PC-9 (cell line): ENCODE measurements at regions not wholly inside any gene's neighbourhood (a gene's known extent, or its start where the extent isn't known, plus 50 kb on each side); places are given as distances from the start of the nearest gene placed in this dataset.

ENCODE experiments used
- BruUV-seq: library from RNA; stranded (reverse); fragments of 400-500 nt; replicated peaks from 2 replicates; lab custom pipeline; 2021; lab: Mats Ljungman, UMichigan
- CTCF ChIA-PET: fragments of 300-600 bp; sonication (Branson Sonifier 250); formaldehyde crosslinking; loops from one replicate; lab custom pipeline; 2022; ENCODE audit warnings: antibody characterized with exemption; lab: Charles Lee
- POLR2A ChIA-PET: fragments of 300-600 bp; sonication (Branson Sonifier 250); formaldehyde crosslinking; loops from one replicate; lab custom pipeline; 2022; ENCODE audit warnings: antibody characterized with exemption; ENCODE audit not compliant: unreplicated experiment; lab: Charles Lee
- DNase-seq, 2 experiments: peaks; one replicate each; pipeline versions ENCODE4 v3.0.0 to v3.0.0-alpha.2; 2015 to 2022; ENCODE audit warnings: mixed read lengths in 1 of 2
- H2AFZ ChIP-seq: fragments of 200-600 bp; sonication (generic); 2 replicates; pipeline ENCODE4 v1.8.1; 2017; ENCODE audit warnings: antibody characterized with exemption
- H3F3A ChIP-seq: fragments of 200-600 bp; sonication (generic); 2 replicates; pipeline ENCODE4 v1.8.1; 2017; ENCODE audit warnings: antibody characterized with exemption, mild to moderate bottlenecking, low read depth; ENCODE audit not compliant: insufficient read depth
- H3K27ac ChIP-seq: fragments of 200-600 bp; sonication (generic); 2 replicates; pipeline ENCODE4 v1.6.1; 2016; ENCODE audit warnings: mixed run types
- H3K27me3 ChIP-seq: fragments of 200-600 bp; sonication (generic); 2 replicates; pipeline ENCODE4 v1.6.1; 2016; ENCODE audit warnings: low read depth, mixed run types; ENCODE audit not compliant: insufficient read depth
- H3K36me3 ChIP-seq: fragments of 200-600 bp; sonication (generic); 2 replicates; pipeline ENCODE4 v1.6.1; 2016; ENCODE audit warnings: low read depth, mixed run types
- H3K4me1 ChIP-seq: fragments of 200-600 bp; sonication (generic); replicated peaks from 2 replicates; pipeline ENCODE4 v1.6.1; 2016; ENCODE audit warnings: mixed run types; ENCODE audit not compliant: insufficient read depth
- H3K4me2 ChIP-seq: fragments of 200-600 bp; sonication (generic); 2 replicates; pipeline ENCODE4 v1.6.1; 2017; ENCODE audit warnings: mixed run types
- H3K4me3 ChIP-seq: fragments of 200-600 bp; sonication (generic); 2 replicates; pipeline ENCODE4 v1.6.1; 2016; ENCODE audit warnings: mixed run types
- H3K79me2 ChIP-seq: fragments of 200-600 bp; sonication (generic); 2 replicates; pipeline ENCODE4 v1.6.1; 2017; ENCODE audit warnings: low read depth, mixed run types
- H3K9me2 ChIP-seq: fragments of 200-600 bp; sonication (generic); 2 replicates; pipeline ENCODE4 v1.8.1; 2017; ENCODE audit warnings: mild to moderate bottlenecking; ENCODE audit not compliant: insufficient read depth
- H3K9me3 ChIP-seq: fragments of 200-600 bp; sonication (generic); 2 replicates; pipeline ENCODE4 v1.8.1; 2016; ENCODE audit warnings: low read depth; ENCODE audit not compliant: insufficient read depth
- H4K20me1 ChIP-seq: fragments of 200-600 bp; sonication (generic); 2 replicates; pipeline ENCODE4 v1.8.1; 2017; ENCODE audit not compliant: insufficient read depth
- CTCF ChIP-seq: fragments of 200-600 bp; sonication (generic); conservative IDR thresholded peaks from 2 replicates; pipeline ENCODE4 v1.6.1; 2017; ENCODE audit warnings: mixed run types, antibody characterized with exemption, mild to moderate bottlenecking, moderate library complexity
- EZH2 ChIP-seq: fragments of 200-600 bp; sonication (generic); IDR thresholded peaks from 2 replicates; pipeline ENCODE4 v1.8.0; 2017; ENCODE audit warnings: antibody characterized with exemption, low read depth
- intact Hi-C: fragments of 100-400 bp; cut with micrococcal nuclease; formaldehyde crosslinking; loops from one replicate; pipeline ENCODE4 v1.10.0; 2022; ENCODE audit not compliant: unreplicated experiment

- H3K4me3 ChIP-seq, result no peak overlapping the region
- DNase-seq, result no peak
- no peaks in the 10 kb centered on the region for H3F3A ChIP-seq
- no peaks in the 10 kb centered on the region for H3K79me2 ChIP-seq
- peaks cover 9% of the 10 kb centered on the region for H3K4me1 ChIP-seq
- no peaks in the 10 kb centered on the region for H3K27me3 ChIP-seq
- no peaks in the 10 kb centered on the region for H3K9me3 ChIP-seq
- no peaks in the 10 kb centered on the region for H3K9me2 ChIP-seq
- intact Hi-C loops, result no loop called here
- CTCF ChIA-PET, result no interaction called here
- H2AFZ ChIP-seq, result no peak overlapping the region
- no peaks in the 10 kb centered on the region for H4K20me1 ChIP-seq
- no peak overlapping the region for H3K27ac ChIP-seq
- H3K4me2 ChIP-seq, result no peak overlapping the region
- POLR2A ChIA-PET, result no interaction called here
- BruUV-seq, result no TSS peak
- no peaks in the 10 kb centered on the region for H3K36me3 ChIP-seq
- TF ChIP-seq CTCF (no peak), EZH2 (no peak)
These were observed 283.0 kb downstream of the CEMIP2 start for GRCh38 chr9:71485326-71485725.

DNA sequence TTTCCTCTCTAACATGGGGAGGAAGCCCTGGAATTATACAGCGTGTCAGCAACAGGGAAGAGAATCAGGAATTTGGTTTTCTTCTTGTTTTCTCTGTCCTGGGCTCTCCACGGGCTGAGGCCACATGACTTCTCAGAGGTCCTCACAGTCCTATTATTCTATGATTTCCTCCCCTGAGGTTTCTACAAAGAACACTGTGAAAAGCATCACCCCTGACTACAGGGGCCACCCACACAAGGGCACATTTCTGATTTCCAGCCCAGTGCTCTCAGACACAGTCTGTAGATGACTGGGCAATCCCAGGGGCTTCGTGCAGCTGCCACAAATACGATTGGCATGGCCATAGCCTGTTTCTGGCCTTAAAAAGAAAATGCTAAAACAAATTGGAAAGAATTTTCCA is 284.9 kb downstream of the CEMIP2 start:
- no peaks in the 10 kb centered on the region for H4K20me1 ChIP-seq
- no peaks in the 10 kb centered on the region for H3F3A ChIP-seq
- BruUV-seq, result no TSS peak
- intact Hi-C loops, result no loop called here
- H3K4me3 ChIP-seq, result no peak overlapping the region
- H3K4me2 ChIP-seq, result no peak overlapping the region
- H3K4me1 ChIP-seq, result peaks cover 9% of the 10 kb centered on the region
- CTCF ChIA-PET, result no interaction called here
- no peak overlapping the region for H3K27ac ChIP-seq
- POLR2A ChIA-PET, result no interaction called here
- H2AFZ ChIP-seq, result no peak overlapping the region
- no peaks in the 10 kb centered on the region for H3K27me3 ChIP-seq
- peaks cover 3% of the 10 kb centered on the region; the same call in 1 of the 2 replicates for H3K9me2 ChIP-seq
- no peak for DNase-seq
- H3K36me3 ChIP-seq, result no peaks in the 10 kb centered on the region
- no peak for TF ChIP-seq EZH2
- no peak for TF ChIP-seq CTCF
- H3K79me2 ChIP-seq, result no peaks in the 10 kb centered on the region
- H3K9me3 ChIP-seq, result no peaks in the 10 kb centered on the region

- H2AFZ ChIP-seq, result no peak overlapping the region
- no peak overlapping the region for H3K4me2 ChIP-seq
- peaks cover 4% of the 10 kb centered on the region; the same call in 1 of the 2 replicates for H3K9me2 ChIP-seq
- intact Hi-C loops, result no loop called here
- H3K27me3 ChIP-seq, result no peaks in the 10 kb centered on the region
- CTCF ChIA-PET, result no interaction called here
- H3K27ac ChIP-seq, result no peak overlapping the region
- no peaks in the 10 kb centered on the region for H3K79me2 ChIP-seq
- H3K9me3 ChIP-seq, result no peaks in the 10 kb centered on the region
- no TSS peak for BruUV-seq
- DNase-seq, result no peak
- no peaks in the 10 kb centered on the region for H4K20me1 ChIP-seq
- no peaks in the 10 kb centered on the region for H3K36me3 ChIP-seq
- H3K4me3 ChIP-seq, result no peak overlapping the region
- H3F3A ChIP-seq, result no peaks in the 10 kb centered on the region
- H3K4me1 ChIP-seq, result no peaks in the 10 kb centered on the region
- no peak for TF ChIP-seq EZH2
- no peak for TF ChIP-seq CTCF
- POLR2A ChIA-PET, result no interaction called here
These were observed 288.7 kb downstream of the CEMIP2 start for GRCh38 chr9:71479621-71480020.
